Transverse colon (tissue), 4 donors: ENCODE measurements at regions not wholly inside any gene's neighbourhood (a gene's known extent, or its start where the extent isn't known, plus 50 kb on each side); places are given as distances from the start of the nearest gene placed in this dataset.
"Not testable (repeated sequence)": the region's sequence is repeated elsewhere in the genome, so short reads cannot be mapped to it uniquely, and the experiment has no call there.

Source experiments
- DNase-seq: peaks from one replicate; pipeline ENCODE4 v3.0.0-alpha.2; 2019
- H3K27ac ChIP-seq, 4 donors: fragments of 200-600 bp; sonication (generic); 2 replicates each; pipeline ENCODE4 v1.5.1; 2016 to 2018; ENCODE audit warnings: inconsistent platforms in 4 of 4
- H3K27me3 ChIP-seq: fragments of 200-600 bp; sonication (generic); 2 replicates; pipeline ENCODE4 v1.5.1; 2017; ENCODE audit warnings: inconsistent platforms
- H3K36me3 ChIP-seq, 4 donors: fragments of 200-600 bp; sonication (generic); 2 replicates each; pipeline ENCODE4 v1.5.1; 2017 to 2019; ENCODE audit warnings: inconsistent platforms in 4 of 4
- H3K4me1 ChIP-seq, 4 donors: fragments of 200-600 bp; sonication (generic); 2 replicates each; pipeline ENCODE4 v1.5.1; 2017 to 2020; ENCODE audit warnings: inconsistent platforms in 4 of 4
- H3K4me3 ChIP-seq, 4 donors: fragments of 200-600 bp; sonication (generic); 1 replicate in 1 of 4; 2 replicates in 3 of 4; pipeline versions ENCODE4 v1.5.1 to v1.6.1; 2017 to 2019; ENCODE audit warnings: inconsistent platforms in 4 of 4
- H3K9me3 ChIP-seq, 2 donors: fragments of 200-600 bp; sonication (generic); 2 replicates each; pipeline ENCODE4 v1.5.1; 2017 to 2019; ENCODE audit warnings: inconsistent platforms in 2 of 2
- EP300 ChIP-seq: sonication (generic); formaldehyde crosslinking; IDR thresholded peaks from one replicate; pipeline ENCODE4 v1.6.1; 2017; ENCODE audit warnings: antibody characterized with exemption, low read depth
- POLR2A ChIP-seq: fragments of 450-650 bp; IDR thresholded peaks from one replicate; pipeline ENCODE4 v1.6.1; 2016; ENCODE audit warnings: antibody characterized with exemption, mild to moderate bottlenecking, moderate library complexity
- POLR2AphosphoS5 ChIP-seq, 3 donors: sonication (generic); formaldehyde crosslinking; IDR thresholded peaks; one replicate each; pipeline ENCODE4 v1.6.1; 2016; ENCODE audit warnings: antibody characterized with exemption in 3 of 3
- WGBS, 2 donors: methylation state at CpG; one replicate each; pipeline ENCODE4 v1.1.5; 2018; ENCODE audit warnings: low coverage in 1 of 2; 5-methylcytosine and 5-hydroxymethylcytosine counted together
- in situ Hi-C, 4 donors: fragments of 200-750 bp; cut with MboI; loops; one replicate each; pipeline versions ENCODE4 v1.15.0 to v1.15.1; 2017; ENCODE audit warnings: low sequenced_read_pairs in 3 of 4, low pct_ligation_motif_present in 1 of 4, low pct_unique_long_range_greater_than_20kb in 1 of 4
- intact Hi-C: fragments of 100-400 bp; cut with DNase I; formaldehyde crosslinking; loops from one replicate; pipeline ENCODE4 v1.15.1; 2023; ENCODE audit warnings: low total_unique reads
- TF ChIP-seq, protein P1 (sequence below), 5 experiments: fragments of 200-600 bp in 3 of 5; fragments of 450-650 bp in 2 of 5; sonication (generic) in 3 of 5; IDR thresholded peaks; 1 replicate in 2 of 5; 2 replicates in 3 of 5; pipeline ENCODE4 v1.5.1; 2016 to 2017; ENCODE audit warnings: antibody characterized with exemption in 5 of 5, inconsistent platforms in 3 of 5, mild to moderate bottlenecking in 2 of 5, moderate library complexity in 1 of 5

DNA sequence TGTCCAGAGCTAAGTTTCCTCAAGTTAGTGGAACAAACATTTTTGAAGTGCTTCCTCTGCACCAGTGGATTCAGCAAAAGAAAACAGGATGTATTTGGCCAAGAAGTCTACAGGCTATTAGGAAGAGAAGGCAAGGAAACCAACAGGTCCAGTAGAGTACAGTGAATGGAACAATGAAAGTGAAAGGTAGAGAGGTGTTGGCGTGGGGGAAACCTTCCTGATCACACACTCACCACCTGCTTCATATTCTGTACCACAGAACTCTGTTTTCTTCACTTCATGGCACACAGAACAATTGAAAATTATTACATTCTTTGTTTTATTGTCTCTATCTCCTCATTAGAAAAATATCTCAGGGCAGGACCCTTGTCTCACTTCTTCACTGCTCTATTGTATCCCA is 417.4 kb upstream of the FMR1 start:
- no peak overlapping the region for H3K27ac ChIP-seq

DNA sequence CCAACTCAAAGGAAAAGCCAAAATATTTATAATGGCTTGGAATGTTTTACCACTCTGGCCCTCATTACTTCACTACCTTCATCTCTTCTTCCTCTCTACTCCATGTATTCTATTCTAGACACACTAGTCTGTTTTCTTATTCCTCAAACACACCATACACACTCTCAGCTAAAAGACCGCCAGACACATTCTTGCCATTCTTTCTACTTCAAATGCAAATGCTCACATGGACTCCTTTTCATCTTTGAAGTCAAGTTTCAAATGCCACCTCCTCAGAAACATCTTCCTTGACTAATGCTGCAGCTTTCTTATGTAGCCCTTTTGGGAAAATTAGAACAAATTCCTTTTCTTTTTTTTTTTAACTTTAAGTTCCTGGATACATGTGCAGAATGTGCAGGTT is 412.9 kb upstream of the FMR1 start:
- Histone ChIP-seq H3K27me3 (no peaks in the 10 kb centered on the region), H3K27ac (no peak overlapping the region), H3K9me3 (no peaks in the 10 kb centered on the region), H3K4me3 (no peak overlapping the region), H3K4me1 (no peaks in the 10 kb centered on the region), H3K36me3 (no peaks in the 10 kb centered on the region)
- WGBS, 2 donors, result 52% methylated on average over 1 of the region's 1 CpG; no CpG with 5 or more reads in 1 of the 2 donors
- no peak for TF ChIP-seq POLR2AphosphoS5 (IDR thresholded peaks at IDR 0.05)
- in situ Hi-C loops (loop anchor here in 1 of 4 donors (25.0 kb wide), 1 partner anchor 314 kb away; no protein-coding TSS in a partner anchor), intact Hi-C loops (no loop called here)
- no peak for DNase-seq

More for the DNA sequence above, 417.4 kb upstream of the FMR1 start:
- H3K27me3 ChIP-seq, result no peaks in the 10 kb centered on the region
- no peaks in the 10 kb centered on the region for H3K9me3 ChIP-seq
- no peaks in the 10 kb centered on the region for H3K4me1 ChIP-seq
- WGBS, 2 donors, result 29 to 43% methylated on average over 1 of the region's 1 CpG
- no peak for TF ChIP-seq POLR2AphosphoS5 (IDR thresholded peaks at IDR 0.05)
- TF ChIP-seq EP300, result no peak
- no peak for TF ChIP-seq POLR2A
- TF ChIP-seq, protein P1, sequence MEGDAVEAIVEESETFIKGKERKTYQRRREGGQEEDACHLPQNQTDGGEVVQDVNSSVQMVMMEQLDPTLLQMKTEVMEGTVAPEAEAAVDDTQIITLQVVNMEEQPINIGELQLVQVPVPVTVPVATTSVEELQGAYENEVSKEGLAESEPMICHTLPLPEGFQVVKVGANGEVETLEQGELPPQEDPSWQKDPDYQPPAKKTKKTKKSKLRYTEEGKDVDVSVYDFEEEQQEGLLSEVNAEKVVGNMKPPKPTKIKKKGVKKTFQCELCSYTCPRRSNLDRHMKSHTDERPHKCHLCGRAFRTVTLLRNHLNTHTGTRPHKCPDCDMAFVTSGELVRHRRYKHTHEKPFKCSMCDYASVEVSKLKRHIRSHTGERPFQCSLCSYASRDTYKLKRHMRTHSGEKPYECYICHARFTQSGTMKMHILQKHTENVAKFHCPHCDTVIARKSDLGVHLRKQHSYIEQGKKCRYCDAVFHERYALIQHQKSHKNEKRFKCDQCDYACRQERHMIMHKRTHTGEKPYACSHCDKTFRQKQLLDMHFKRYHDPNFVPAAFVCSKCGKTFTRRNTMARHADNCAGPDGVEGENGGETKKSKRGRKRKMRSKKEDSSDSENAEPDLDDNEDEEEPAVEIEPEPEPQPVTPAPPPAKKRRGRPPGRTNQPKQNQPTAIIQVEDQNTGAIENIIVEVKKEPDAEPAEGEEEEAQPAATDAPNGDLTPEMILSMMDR (IDR thresholded peaks at IDR 0.05), result no peak
- in situ Hi-C loops (loop anchor here in 1 of 4 donors (25.0 kb wide), 1 partner anchor 318 kb away; no protein-coding TSS in a partner anchor), intact Hi-C loops (no loop called here)
- no peak overlapping the region for H3K4me3 ChIP-seq
- no peak for DNase-seq
- no peaks in the 10 kb centered on the region for H3K36me3 ChIP-seq

DNA sequence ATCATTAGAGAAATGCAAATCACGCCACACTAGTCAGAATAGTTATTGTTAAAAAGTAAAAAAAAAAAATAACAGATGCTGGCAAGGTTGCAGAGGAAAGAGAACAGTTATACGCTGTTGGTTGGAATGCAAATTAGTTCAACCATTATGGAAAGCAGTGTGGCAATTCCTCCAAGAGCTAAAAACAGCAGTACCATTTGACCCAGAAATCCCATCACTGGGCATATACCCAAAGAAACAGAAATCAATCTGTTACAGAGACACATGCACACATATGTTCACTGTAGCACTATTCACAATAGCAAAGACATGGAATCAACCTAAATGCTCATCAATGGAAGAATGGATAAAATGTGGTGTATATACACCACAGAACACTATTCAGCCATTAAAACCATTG is 388.7 kb upstream of the FMR1 start:
- no peaks in the 10 kb centered on the region for H3K9me3 ChIP-seq
- TF ChIP-seq EP300, result no peak
- TF ChIP-seq POLR2AphosphoS5 (IDR thresholded peaks at IDR 0.05), result no peak
- TF ChIP-seq, protein P1 (IDR thresholded peaks at IDR 0.05), result no peak
- TF ChIP-seq POLR2A, result no peak
- no peaks in the 10 kb centered on the region for H3K4me1 ChIP-seq
- no peak overlapping the region for H3K4me3 ChIP-seq
- no peaks in the 10 kb centered on the region for H3K27me3 ChIP-seq
- 70 to 83% methylated on average over 2 of the region's 2 CpGs for WGBS, 2 donors
- in situ Hi-C loops (no loop called here), intact Hi-C loops (no loop called here)
- DNase-seq, result no peak
- H3K36me3 ChIP-seq, result no peaks in the 10 kb centered on the region
- no peak overlapping the region for H3K27ac ChIP-seq

DNA sequence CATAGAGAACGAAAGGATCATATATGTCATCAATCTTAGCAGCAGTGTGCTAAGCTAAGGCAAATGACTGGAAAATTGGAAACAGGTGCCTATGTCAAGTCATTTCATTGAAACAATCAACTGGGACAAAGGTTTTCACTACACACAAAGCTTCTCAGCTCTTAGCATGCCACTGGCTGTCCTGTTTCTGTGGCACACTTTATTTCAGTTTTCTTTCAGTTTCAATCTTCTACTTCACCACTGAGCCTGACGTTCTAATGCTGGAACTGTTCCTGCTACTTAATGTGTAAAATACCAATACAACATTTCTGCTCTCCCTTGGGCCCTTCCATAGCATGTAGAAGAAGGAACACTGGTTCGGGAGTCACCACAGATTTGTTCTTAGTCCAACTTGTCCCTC is 378.3 kb upstream of the FMR1 start:
- 51 to 67% methylated on average over 3 of the region's 3 CpGs for WGBS, 2 donors
- TF ChIP-seq EP300 (no peak), POLR2A (no peak), POLR2AphosphoS5 (IDR thresholded peaks at IDR 0.05) (no peak)
- TF ChIP-seq, protein P1 (IDR thresholded peaks at IDR 0.05), result no peak
- in situ Hi-C loops (no loop called here), intact Hi-C loops (no loop called here)
- Histone ChIP-seq H3K27me3 (no peaks in the 10 kb centered on the region), H3K36me3 (no peaks in the 10 kb centered on the region), H3K9me3 (no peaks in the 10 kb centered on the region), H3K4me1 (no peaks in the 10 kb centered on the region), H3K4me3 (no peak overlapping the region), H3K27ac (no peak overlapping the region)
- no peak for DNase-seq

DNA sequence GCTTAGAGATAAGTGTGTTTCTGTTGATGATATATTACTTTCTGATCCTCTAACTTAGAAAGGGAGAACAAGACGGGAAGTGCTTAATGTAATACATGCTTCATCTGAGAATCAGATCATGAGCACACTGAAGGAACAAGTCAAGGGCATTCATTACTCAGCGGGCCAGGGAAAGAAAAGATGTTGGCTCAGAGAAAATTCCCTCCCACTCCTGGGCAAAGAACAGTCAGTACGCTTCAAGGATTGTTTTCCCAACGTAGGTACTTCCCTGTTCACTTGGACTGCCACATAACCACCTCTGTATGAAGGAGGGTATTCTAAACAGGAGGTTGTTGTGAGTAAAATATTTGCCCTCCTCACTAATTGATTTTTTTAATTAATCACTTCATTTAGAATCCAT is 374.5 kb upstream of the FMR1 start:
- intact Hi-C loops, result no loop called here
- no peaks in the 10 kb centered on the region for H3K4me1 ChIP-seq
- no peak overlapping the region for H3K27ac ChIP-seq
- H3K4me3 ChIP-seq, result no peak overlapping the region
- no peaks in the 10 kb centered on the region for H3K9me3 ChIP-seq
- in situ Hi-C loops, result no loop called here
- H3K27me3 ChIP-seq, result no peaks in the 10 kb centered on the region
- no peaks in the 10 kb centered on the region for H3K36me3 ChIP-seq
- no peak for DNase-seq
- 63% methylated on average over 4 of the region's 4 CpGs; no CpG with 5 or more reads in 1 of the 2 donors for WGBS, 2 donors
- TF ChIP-seq, protein P1 (IDR thresholded peaks at IDR 0.05), result no peak
- TF ChIP-seq EP300 (no peak), POLR2A (no peak), POLR2AphosphoS5 (IDR thresholded peaks at IDR 0.05) (no peak)

DNA sequence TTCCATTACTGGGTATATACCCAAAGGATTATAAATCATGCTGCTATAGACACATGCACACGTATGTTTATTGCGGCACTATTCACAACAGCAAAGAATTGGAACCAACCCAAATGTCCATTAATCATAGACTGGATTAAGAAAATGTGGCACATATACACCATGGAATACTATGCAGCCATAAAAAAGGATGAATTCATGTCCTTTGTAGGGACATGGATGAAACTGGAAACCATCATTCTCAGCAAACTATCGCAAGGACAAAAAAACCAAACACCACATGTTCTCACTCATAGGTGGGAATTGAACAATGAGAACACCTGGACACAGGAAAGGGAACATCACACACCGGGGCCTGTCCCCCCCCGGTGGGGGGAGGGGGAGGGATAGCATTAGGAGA is 363.7 kb upstream of the FMR1 start:
- H3K4me3 ChIP-seq, H3K27me3 ChIP-seq, H3K27ac ChIP-seq, intact Hi-C loops, H3K9me3 ChIP-seq, DNase-seq, H3K36me3 ChIP-seq, in situ Hi-C loops, H3K4me1 ChIP-seq: not testable (repeated sequence)
- 80 to 93% methylated on average over 3 to 5 of the region's 5 CpGs for WGBS, 2 donors
